ENCODE measurements at regions not wholly inside any gene's neighbourhood (a gene's known extent, or its start where the extent isn't known, plus 50 kb on each side); places are given as distances from the start of the nearest gene placed in this dataset.

DNA sequence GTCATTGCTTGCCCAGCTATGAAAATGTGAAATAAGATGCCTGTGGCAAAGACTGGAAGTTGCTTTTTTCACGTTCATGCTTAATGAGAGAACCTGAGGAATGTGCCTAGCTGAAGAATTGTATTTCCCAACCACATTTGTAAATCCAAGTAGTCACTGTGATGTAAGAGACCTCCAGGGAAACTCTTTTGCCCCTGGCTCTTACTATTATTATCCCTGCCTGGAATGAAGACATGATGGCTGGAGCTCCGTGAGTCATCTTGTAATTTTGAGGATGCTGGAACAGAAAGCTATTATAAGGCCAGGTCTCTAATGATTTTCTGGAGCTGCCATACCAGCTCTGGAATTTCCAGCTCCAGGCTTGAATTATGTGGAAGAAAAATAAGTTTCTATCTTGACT is 894.3 kb downstream of the DIAPH3 start:
- TF ChIP-seq ETV6 (CRISPR knock-in tag; conservative IDR thresholded peaks at IDR 0.05) (no peak), ESRRA (CRISPR knock-in tag; IDR thresholded peaks at IDR 0.05; ENCODE audit: low read depth) (no peak), NFRKB (IDR thresholded peaks at IDR 0.05) (no peak), SRF (IDR thresholded peaks at IDR 0.05; ENCODE audit: low read depth, low read length) (no peak)

Data from HepG2 (cell line).